HG03432 (cell line): ENCODE measurements at regions not wholly inside any gene's neighbourhood (a gene's known extent, or its start where the extent isn't known, plus 50 kb on each side); places are given as distances from the start of the nearest gene placed in this dataset.

ENCODE experiments used
- ATAC-seq: cut with Tn5 transposase; IDR thresholded peaks from one replicate; pipeline ENCODE4 v1.9.1; 2021; ENCODE audit warnings: mild to moderate bottlenecking, moderate library complexity; ENCODE audit not compliant: unreplicated experiment

GRCh38 chr6:98669371-98669770 lies 165.0 kb upstream of the POU3F2 start:
- no peak for ATAC-seq

GRCh38 chr6:98670045-98670746 lies 164.2 kb upstream of the POU3F2 start:
- no peak for ATAC-seq

GRCh38 chr6:98672681-98673475 lies 161.5 kb upstream of the POU3F2 start:
- ATAC-seq: no peak

- peak; percentile 93 for ATAC-seq
Observed at GRCh38 chr6:98678481-98678880, 155.9 kb upstream of the POU3F2 start.

- ATAC-seq: no peak
Observed at GRCh38 chr6:98686008-98686601, 148.3 kb upstream of the POU3F2 start.

- no peak for ATAC-seq
Observed at GRCh38 chr6:98687752-98688151, 146.6 kb upstream of the POU3F2 start.

- ATAC-seq: no peak
Observed at GRCh38 chr6:98695091-98695801, 139.1 kb upstream of the POU3F2 start.

GRCh38 chr6:98711380-98711779 lies 123.0 kb upstream of the POU3F2 start:
- ATAC-seq: no peak

GRCh38 chr6:98716341-98716740 lies 118.0 kb upstream of the POU3F2 start:
- no peak for ATAC-seq

GRCh38 chr6:98717322-98717877 lies 117.0 kb upstream of the POU3F2 start:
- no peak for ATAC-seq

- no peak for ATAC-seq
Observed at GRCh38 chr6:98717988-98718387, 116.4 kb upstream of the POU3F2 start.

- ATAC-seq: no peak
Observed at GRCh38 chr6:98724537-98724936, 109.8 kb upstream of the POU3F2 start.

- ATAC-seq: no peak
Observed at GRCh38 chr6:98747273-98747672, 87.1 kb upstream of the POU3F2 start.

- ATAC-seq: no peak
Observed at GRCh38 chr6:98747960-98748359, 86.4 kb upstream of the POU3F2 start.

GRCh38 chr6:98759459-98759858 lies 74.9 kb upstream of the POU3F2 start:
- ATAC-seq: no peak

GRCh38 chr6:98764373-98764911 lies 69.9 kb upstream of the POU3F2 start:
- ATAC-seq: no peak

GRCh38 chr6:98769546-98769945 lies 64.8 kb upstream of the POU3F2 start:
- no peak for ATAC-seq

GRCh38 chr6:98775205-98775604 lies 59.2 kb upstream of the POU3F2 start:
- no peak for ATAC-seq

- ATAC-seq: peak; percentile 99
Observed at GRCh38 chr6:98777762-98778161, 56.6 kb upstream of the POU3F2 start.

GRCh38 chr6:98779618-98780017 lies 54.8 kb upstream of the POU3F2 start:
- no peak for ATAC-seq

GRCh38 chr6:98782772-98783171 lies 51.6 kb upstream of the POU3F2 start:
- peak; percentile 48 for ATAC-seq
